CD8-positive, alpha-beta memory T cell (primary cell): ENCODE measurements at regions not wholly inside any gene's neighbourhood (a gene's known extent, or its start where the extent isn't known, plus 50 kb on each side); places are given as distances from the start of the nearest gene placed in this dataset.

ENCODE experiments used
- CTCF ChIA-PET: fragments of 350-600 bp; sonication (Branson Sonifier 250); formaldehyde crosslinking; loops from one replicate; lab custom pipeline; 2021; ENCODE audit warnings: antibody characterized with exemption; lab: Charles Lee
- POLR2A ChIA-PET: fragments of 350-600 bp; sonication (Branson Sonifier 250); formaldehyde crosslinking; loops from one replicate; lab custom pipeline; 2021; ENCODE audit warnings: antibody characterized with exemption; lab: Charles Lee
- DNase-seq, 5 donors: peaks; one replicate each; pipeline versions ENCODE4 v3.0.0 to v3.0.0-alpha.2; 2020 to 2022; ENCODE audit warnings: mixed read lengths in 1 of 5
- H3K27ac ChIP-seq: one replicate; pipeline ENCODE4 v1.7.0; 2013; ENCODE audit warnings: low read depth, mild to moderate bottlenecking, low read length, moderate library complexity
- H3K27me3 ChIP-seq: 2 replicates; pipeline ENCODE4 v1.7.0; 2013; ENCODE audit warnings: low read length, mild to moderate bottlenecking; ENCODE audit not compliant: insufficient read depth, poor library complexity, severe bottlenecking
- H3K36me3 ChIP-seq: 2 replicates; pipeline ENCODE4 v1.7.0; 2013; ENCODE audit warnings: mild to moderate bottlenecking, low read length, moderate library complexity; ENCODE audit not compliant: insufficient read depth
- H3K4me1 ChIP-seq: 2 replicates; pipeline ENCODE4 v1.7.0; 2013; ENCODE audit warnings: mild to moderate bottlenecking, low read length, moderate library complexity; ENCODE audit not compliant: insufficient read depth
- H3K4me3 ChIP-seq: 2 replicates; pipeline ENCODE4 v1.7.0; 2013; ENCODE audit warnings: mild to moderate bottlenecking, low read length
- H3K9me3 ChIP-seq: 2 replicates; pipeline ENCODE4 v1.7.0; 2013; ENCODE audit warnings: mild to moderate bottlenecking, low read length
- H3K27ac Mint-ChIP-seq, 8 donors: one replicate each; pipeline ENCODE4 v1.8.0; 2020 to 2021; ENCODE audit warnings: mixed read lengths in 8 of 8, mild to moderate bottlenecking in 6 of 8, inconsistent platforms in 3 of 8, moderate library complexity in 3 of 8
- H3K27me3 Mint-ChIP-seq, 2 donors: one replicate each; pipeline ENCODE4 v1.8.0; 2020 to 2021; ENCODE audit warnings: mixed read lengths in 2 of 2, mild to moderate bottlenecking in 1 of 2, moderate library complexity in 1 of 2
- H3K36me3 Mint-ChIP-seq, 3 donors: one replicate each; pipeline ENCODE4 v1.8.0; 2020 to 2021; ENCODE audit warnings: mixed read lengths in 3 of 3, inconsistent platforms in 1 of 3, mild to moderate bottlenecking in 1 of 3
- H3K4me1 Mint-ChIP-seq, 3 donors: one replicate each; pipeline ENCODE4 v1.8.0; 2020 to 2021; ENCODE audit warnings: mixed read lengths in 3 of 3, inconsistent platforms in 1 of 3, mild to moderate bottlenecking in 1 of 3
- H3K4me3 Mint-ChIP-seq, 7 donors: one replicate each; pipeline ENCODE4 v1.8.0; 2020 to 2021; ENCODE audit warnings: mixed read lengths in 7 of 7, mild to moderate bottlenecking in 6 of 7, moderate library complexity in 4 of 7, inconsistent platforms in 2 of 7
- H3K9me3 Mint-ChIP-seq, 5 donors: one replicate each; pipeline ENCODE4 v1.8.0; 2020 to 2022; ENCODE audit warnings: mixed read lengths in 5 of 5, mild to moderate bottlenecking in 3 of 5, moderate library complexity in 2 of 5, inconsistent platforms in 1 of 5

- DNase-seq, result no peak
- ChIA-PET CTCF (no interaction called here), POLR2A (no interaction called here)
- Mint-ChIP-seq H3K9me3 (peaks cover 10 to 18% (median 16%) of the 10 kb centered on the region in 5 donors), H3K27ac (no peak overlapping the region), H3K27me3 (peaks cover 3 to 25% of the 10 kb centered on the region in 2 donors), H3K4me1 (no peaks in the 10 kb centered on the region), H3K4me3 (no peak overlapping the region), H3K36me3 (peaks cover 0 to 24% (median 2%) of the 10 kb centered on the region in 3 donors)
- peaks cover 4% of the 10 kb centered on the region for H3K4me1 ChIP-seq
- H3K36me3 ChIP-seq, result no peaks in the 10 kb centered on the region
- H3K9me3 ChIP-seq, result peaks cover 5% of the 10 kb centered on the region
- no peak overlapping the region for H3K4me3 ChIP-seq
- H3K27ac ChIP-seq, result no peak overlapping the region
- H3K27me3 ChIP-seq, result no peaks in the 10 kb centered on the region
These were observed 183.4 kb upstream of the SLCO3A1 start for GRCh38 chr15:91670108-91670507.

- ChIA-PET POLR2A (no interaction called here), CTCF (no interaction called here)
- no peaks in the 10 kb centered on the region for H3K36me3 ChIP-seq
- peaks cover 5% of the 10 kb centered on the region for H3K9me3 ChIP-seq
- Mint-ChIP-seq H3K9me3 (peaks cover 10 to 18% (median 16%) of the 10 kb centered on the region in 5 donors), H3K27ac (no peak overlapping the region), H3K36me3 (peaks cover 0 to 17% (median 2%) of the 10 kb centered on the region in 3 donors), H3K4me1 (no peaks in the 10 kb centered on the region), H3K4me3 (no peak overlapping the region), H3K27me3 (peaks cover 8 to 32% of the 10 kb centered on the region in 2 donors)
- H3K27ac ChIP-seq, result no peak overlapping the region
- H3K4me1 ChIP-seq, result no peaks in the 10 kb centered on the region
- no peaks in the 10 kb centered on the region for H3K27me3 ChIP-seq
- DNase-seq, result no peak
- no peak overlapping the region for H3K4me3 ChIP-seq
These were observed 175.5 kb upstream of the SLCO3A1 start for GRCh38 chr15:91678003-91678402.

DNA sequence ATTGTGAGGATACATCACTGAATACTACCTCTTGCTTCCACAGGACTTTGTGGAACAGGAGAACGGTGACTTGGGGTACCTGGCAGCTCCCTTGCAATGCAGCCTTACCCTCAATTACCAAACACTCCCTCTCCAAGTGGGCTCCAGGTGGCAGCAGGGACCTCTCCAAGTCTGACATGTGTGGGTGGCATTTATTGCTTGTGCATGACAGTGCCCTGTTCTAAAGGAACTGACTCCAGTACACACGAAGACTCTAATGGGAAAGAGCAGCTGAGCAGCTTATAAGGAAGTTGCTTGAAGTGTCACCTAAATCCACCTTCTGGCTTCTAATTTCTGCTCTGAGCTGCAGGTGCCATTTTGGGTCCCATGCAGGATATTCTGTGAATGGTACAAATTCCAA, 174.1 kb upstream of the SLCO3A1 start:
- Mint-ChIP-seq H3K36me3 (peaks cover 0 to 6% (median 0%) of the 10 kb centered on the region in 3 donors), H3K27me3 (peaks cover 14 to 38% of the 10 kb centered on the region in 2 donors), H3K27ac (no peak overlapping the region), H3K4me1 (no peaks in the 10 kb centered on the region), H3K4me3 (no peak overlapping the region), H3K9me3 (peaks cover 5 to 7% (median 6%) of the 10 kb centered on the region in 5 donors)
- POLR2A ChIA-PET, result no interaction called here
- no peak for DNase-seq
- H3K27ac ChIP-seq, result no peak overlapping the region
- no peak overlapping the region for H3K4me3 ChIP-seq
- H3K27me3 ChIP-seq, result no peaks in the 10 kb centered on the region
- H3K4me1 ChIP-seq, result no peaks in the 10 kb centered on the region
- CTCF ChIA-PET, result interaction anchor here (2.5 kb wide), 1 partner anchor 27 kb away, joined by 9 read pairs; no protein-coding TSS in a partner anchor
- peaks cover 3% of the 10 kb centered on the region for H3K9me3 ChIP-seq
- no peaks in the 10 kb centered on the region for H3K36me3 ChIP-seq

DNA sequence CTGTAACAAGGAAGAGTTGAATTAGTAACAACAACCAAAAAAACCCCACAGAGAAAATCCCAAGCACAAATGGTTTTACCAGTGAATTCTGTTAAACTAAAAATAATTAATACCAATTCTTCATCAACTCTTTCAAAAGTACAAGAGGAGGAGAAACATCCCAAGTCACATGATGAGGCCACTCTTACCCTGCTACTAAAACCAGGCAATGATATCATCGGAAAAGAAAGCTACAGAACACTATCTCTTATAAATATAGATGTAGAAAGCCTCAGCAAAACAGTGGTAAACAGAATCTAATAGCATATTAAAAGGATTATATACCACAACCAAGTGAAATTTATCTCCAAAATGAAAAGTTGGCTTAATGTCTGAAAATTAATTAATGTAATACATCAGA, 168.1 kb upstream of the SLCO3A1 start:
- no peaks in the 10 kb centered on the region for H3K36me3 Mint-ChIP-seq
- POLR2A ChIA-PET, result no interaction called here
- Histone ChIP-seq H3K27me3 (no peaks in the 10 kb centered on the region), H3K27ac (no peak overlapping the region), H3K9me3 (no peaks in the 10 kb centered on the region), H3K36me3 (no peaks in the 10 kb centered on the region), H3K4me3 (no peak overlapping the region), H3K4me1 (no peaks in the 10 kb centered on the region)
- no peak for DNase-seq
- H3K4me1 Mint-ChIP-seq, result no peaks in the 10 kb centered on the region
- no peak overlapping the region for H3K4me3 Mint-ChIP-seq
- peaks cover 23 to 50% of the 10 kb centered on the region in 2 donors for H3K27me3 Mint-ChIP-seq
- CTCF ChIA-PET, result no interaction called here
- no peak overlapping the region for H3K27ac Mint-ChIP-seq
- H3K9me3 Mint-ChIP-seq, result peaks cover 0 to 2% (median 0%) of the 10 kb centered on the region in 5 donors

- H3K4me1 ChIP-seq, result no peaks in the 10 kb centered on the region
- no peaks in the 10 kb centered on the region for H3K9me3 ChIP-seq
- no peaks in the 10 kb centered on the region for H3K27me3 ChIP-seq
- Mint-ChIP-seq H3K27me3 (peaks cover 15 to 26% of the 10 kb centered on the region in 2 donors), H3K9me3 (no peaks in the 10 kb centered on the region), H3K4me1 (no peaks in the 10 kb centered on the region), H3K36me3 (no peaks in the 10 kb centered on the region), H3K27ac (no peak overlapping the region), H3K4me3 (no peak overlapping the region)
- CTCF ChIA-PET, result no interaction called here
- H3K27ac ChIP-seq, result no peak overlapping the region
- POLR2A ChIA-PET, result no interaction called here
- no peaks in the 10 kb centered on the region for H3K36me3 ChIP-seq
- H3K4me3 ChIP-seq, result no peak overlapping the region
- no peak for DNase-seq
These were observed 164.7 kb upstream of the SLCO3A1 start for GRCh38 chr15:91688811-91689210.

DNA sequence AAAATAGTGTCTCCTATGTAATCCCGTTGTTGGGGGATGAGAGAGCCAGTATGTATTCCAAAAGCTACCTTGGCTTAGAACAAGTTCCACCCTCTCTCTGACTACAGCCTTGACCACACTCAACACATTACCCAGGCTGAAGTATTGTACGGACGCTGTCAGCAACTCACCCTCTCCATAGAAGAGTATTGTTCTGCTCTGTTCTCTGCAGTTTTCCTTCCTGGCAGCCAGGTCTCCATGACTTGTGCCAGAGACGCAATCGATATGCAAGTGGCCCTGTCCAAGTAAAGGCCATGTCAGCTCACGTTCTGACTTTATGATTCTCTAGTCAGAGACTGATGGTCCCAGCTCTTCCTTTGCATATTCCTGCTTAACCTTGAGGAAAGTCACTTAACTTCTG, 164.1 kb upstream of the SLCO3A1 start:
- H3K36me3 ChIP-seq, result no peaks in the 10 kb centered on the region
- no peak overlapping the region for H3K27ac ChIP-seq
- Mint-ChIP-seq H3K4me3 (no peak overlapping the region), H3K27ac (no peak overlapping the region), H3K27me3 (peaks cover 12 to 21% of the 10 kb centered on the region in 2 donors), H3K4me1 (no peaks in the 10 kb centered on the region), H3K36me3 (no peaks in the 10 kb centered on the region), H3K9me3 (no peaks in the 10 kb centered on the region)
- H3K27me3 ChIP-seq, result no peaks in the 10 kb centered on the region
- H3K4me3 ChIP-seq, result no peak overlapping the region
- POLR2A ChIA-PET, result no interaction called here
- CTCF ChIA-PET, result no interaction called here
- DNase-seq, result no peak
- no peaks in the 10 kb centered on the region for H3K9me3 ChIP-seq
- no peaks in the 10 kb centered on the region for H3K4me1 ChIP-seq

- H3K4me1 Mint-ChIP-seq, result no peaks in the 10 kb centered on the region
- peaks cover 3 to 5% of the 10 kb centered on the region in 2 donors for H3K27me3 Mint-ChIP-seq
- POLR2A ChIA-PET, result no interaction called here
- H3K27ac Mint-ChIP-seq, result no peak overlapping the region
- H3K36me3 ChIP-seq, result no peaks in the 10 kb centered on the region
- H3K9me3 ChIP-seq, result no peaks in the 10 kb centered on the region
- H3K36me3 Mint-ChIP-seq, result no peaks in the 10 kb centered on the region
- DNase-seq, result no peak
- no peaks in the 10 kb centered on the region for H3K27me3 ChIP-seq
- CTCF ChIA-PET, result interaction anchor here (1.2 kb wide), 1 partner anchor 14 kb away, joined by 5 read pairs; no protein-coding TSS in a partner anchor
- no peak overlapping the region for H3K27ac ChIP-seq
- no peaks in the 10 kb centered on the region for H3K4me1 ChIP-seq
- H3K9me3 Mint-ChIP-seq, result no peaks in the 10 kb centered on the region
- no peak overlapping the region for H3K4me3 Mint-ChIP-seq
- H3K4me3 ChIP-seq, result no peak overlapping the region
These were observed 160.9 kb upstream of the SLCO3A1 start for GRCh38 chr15:91692596-91692995.

DNA sequence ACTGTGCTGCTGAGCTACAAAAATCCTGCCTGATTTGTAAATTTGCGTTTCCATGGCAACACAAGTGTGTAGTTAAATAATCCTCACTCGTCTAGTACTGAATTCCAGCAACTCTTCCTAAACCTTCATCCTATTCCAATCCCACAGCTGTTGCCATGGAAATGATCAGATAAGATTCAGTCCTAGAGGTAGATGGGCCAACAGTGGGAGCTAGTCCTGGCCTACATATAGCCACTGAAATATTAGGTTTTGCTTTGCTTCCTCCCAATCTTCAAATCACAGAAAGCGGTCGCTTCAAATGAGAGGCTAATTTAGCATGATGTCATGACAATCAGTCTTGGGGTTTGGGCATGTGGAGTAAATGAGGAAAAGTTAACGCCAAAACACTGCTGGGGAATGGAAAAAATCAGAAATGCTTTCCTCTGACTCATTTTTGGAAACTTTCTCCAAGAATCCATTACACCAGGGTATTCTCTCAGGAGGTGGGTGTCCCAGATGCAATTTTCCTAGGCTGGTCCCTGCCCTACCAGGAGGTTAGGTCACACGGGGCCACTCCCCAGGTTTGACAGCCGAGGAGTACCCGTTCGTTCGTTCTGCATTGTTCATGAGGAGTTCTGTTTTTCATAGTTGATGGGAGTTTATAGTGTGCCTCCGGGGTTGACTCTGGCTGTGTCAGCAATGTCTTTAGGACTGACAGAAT, 159.2 kb upstream of the SLCO3A1 start:
- H3K36me3 ChIP-seq, result no peaks in the 10 kb centered on the region
- H3K27me3 Mint-ChIP-seq, result no peaks in the 10 kb centered on the region
- no peak overlapping the region for H3K4me3 ChIP-seq
- no peaks in the 10 kb centered on the region for H3K9me3 Mint-ChIP-seq
- no peaks in the 10 kb centered on the region for H3K27me3 ChIP-seq
- no peak overlapping the region for H3K27ac ChIP-seq
- no peak overlapping the region for H3K4me3 Mint-ChIP-seq
- no peaks in the 10 kb centered on the region for H3K4me1 ChIP-seq
- ChIA-PET POLR2A (no interaction called here), CTCF (interaction anchor here (0.7 kb wide), 1 partner anchor 12 kb away, joined by 3 read pairs; no protein-coding TSS in a partner anchor)
- DNase-seq, result no peak
- H3K4me1 Mint-ChIP-seq, result no peaks in the 10 kb centered on the region
- no peak overlapping the region for H3K27ac Mint-ChIP-seq
- H3K36me3 Mint-ChIP-seq, result no peaks in the 10 kb centered on the region
- no peaks in the 10 kb centered on the region for H3K9me3 ChIP-seq
